HFFc6 (cell line): ENCODE measurements at regions not wholly inside any gene's neighbourhood (a gene's known extent, or its start where the extent isn't known, plus 50 kb on each side); places are given as distances from the start of the nearest gene placed in this dataset.
A peak's percentile ranks its signal among the peaks of the same experiment; 100 is the strongest.

Experiments
- DNase-seq: peaks from one replicate; pipeline ENCODE4 v3.0.0-alpha.2; 2018
- H3K27ac Mint-ChIP-seq: 2 replicates; pipeline ENCODE4 v1.8.0; 2020; ENCODE audit warnings: mild to moderate bottlenecking, mixed read lengths
- H3K27me3 Mint-ChIP-seq: 2 replicates; pipeline ENCODE4 v1.8.0; 2021; ENCODE audit warnings: mild to moderate bottlenecking, moderate library complexity, mixed read lengths; ENCODE audit not compliant: insufficient read depth
- H3K36me3 Mint-ChIP-seq: 2 replicates; pipeline ENCODE4 v1.8.0; 2021; ENCODE audit warnings: low read depth, mixed read lengths
- H3K4me1 Mint-ChIP-seq: 2 replicates; pipeline ENCODE4 v1.8.0; 2020; ENCODE audit warnings: low read depth, mixed read lengths
- H3K4me3 Mint-ChIP-seq: 2 replicates; pipeline ENCODE4 v1.8.0; 2020; ENCODE audit warnings: mild to moderate bottlenecking, moderate library complexity, mixed read lengths
- H3K9me3 Mint-ChIP-seq: 2 replicates; pipeline ENCODE4 v1.8.0; 2020; ENCODE audit warnings: mild to moderate bottlenecking, mixed read lengths
- TF ChIP-seq, protein P1 (sequence below): fragments of 200-600 bp; sonication (generic); IDR thresholded peaks from 2 replicates; pipeline ENCODE4 v1.5.0; 2021; ENCODE audit warnings: antibody characterized with exemption, mild to moderate bottlenecking

DNA sequence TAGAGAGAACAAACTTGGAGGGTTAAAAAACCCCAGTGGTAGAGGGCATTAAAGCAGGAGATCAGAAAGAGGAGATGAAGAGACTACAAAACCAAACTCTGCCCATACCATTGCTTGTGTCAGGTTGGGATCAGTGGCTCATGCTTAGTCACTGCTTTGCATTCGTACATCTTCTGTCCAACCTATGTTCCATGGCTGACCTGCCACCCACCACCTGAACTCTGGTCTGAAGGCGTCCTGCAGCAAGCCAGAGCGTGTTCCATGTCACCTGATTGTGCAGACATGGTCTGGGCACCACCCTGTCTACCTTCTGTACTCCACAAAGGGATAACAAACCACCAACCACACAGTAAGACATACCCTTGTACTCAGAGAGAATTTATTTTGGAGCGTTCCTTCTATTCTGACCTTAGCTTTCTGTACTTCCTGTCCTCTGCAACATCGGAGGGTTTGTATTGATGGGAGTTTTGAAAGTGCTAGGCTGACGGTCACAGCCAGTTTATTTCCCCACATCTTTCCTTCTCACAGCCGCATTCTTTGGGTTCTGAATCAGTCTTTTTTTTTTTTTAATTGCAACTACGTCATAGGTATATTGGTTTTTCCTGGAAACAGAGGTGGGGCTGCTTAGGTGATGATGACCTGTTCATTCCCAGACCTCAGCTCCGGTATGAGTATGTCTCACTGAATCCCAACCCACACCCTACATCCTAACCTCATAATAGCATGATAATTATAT, 88.3 kb downstream of the SOWAHC start:
- Mint-ChIP-seq H3K36me3 (no peaks in the 10 kb centered on the region), H3K9me3 (no peaks in the 10 kb centered on the region), H3K4me1 (peaks cover 28% of the 10 kb centered on the region), H3K27me3 (peaks cover 15% of the 10 kb centered on the region), H3K4me3 (peak overlapping the region; percentile 69), H3K27ac (peak overlapping the region; percentile 75)
- TF ChIP-seq, protein P1, sequence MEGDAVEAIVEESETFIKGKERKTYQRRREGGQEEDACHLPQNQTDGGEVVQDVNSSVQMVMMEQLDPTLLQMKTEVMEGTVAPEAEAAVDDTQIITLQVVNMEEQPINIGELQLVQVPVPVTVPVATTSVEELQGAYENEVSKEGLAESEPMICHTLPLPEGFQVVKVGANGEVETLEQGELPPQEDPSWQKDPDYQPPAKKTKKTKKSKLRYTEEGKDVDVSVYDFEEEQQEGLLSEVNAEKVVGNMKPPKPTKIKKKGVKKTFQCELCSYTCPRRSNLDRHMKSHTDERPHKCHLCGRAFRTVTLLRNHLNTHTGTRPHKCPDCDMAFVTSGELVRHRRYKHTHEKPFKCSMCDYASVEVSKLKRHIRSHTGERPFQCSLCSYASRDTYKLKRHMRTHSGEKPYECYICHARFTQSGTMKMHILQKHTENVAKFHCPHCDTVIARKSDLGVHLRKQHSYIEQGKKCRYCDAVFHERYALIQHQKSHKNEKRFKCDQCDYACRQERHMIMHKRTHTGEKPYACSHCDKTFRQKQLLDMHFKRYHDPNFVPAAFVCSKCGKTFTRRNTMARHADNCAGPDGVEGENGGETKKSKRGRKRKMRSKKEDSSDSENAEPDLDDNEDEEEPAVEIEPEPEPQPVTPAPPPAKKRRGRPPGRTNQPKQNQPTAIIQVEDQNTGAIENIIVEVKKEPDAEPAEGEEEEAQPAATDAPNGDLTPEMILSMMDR: no peak
- DNase-seq: peak; percentile 50

DNA sequence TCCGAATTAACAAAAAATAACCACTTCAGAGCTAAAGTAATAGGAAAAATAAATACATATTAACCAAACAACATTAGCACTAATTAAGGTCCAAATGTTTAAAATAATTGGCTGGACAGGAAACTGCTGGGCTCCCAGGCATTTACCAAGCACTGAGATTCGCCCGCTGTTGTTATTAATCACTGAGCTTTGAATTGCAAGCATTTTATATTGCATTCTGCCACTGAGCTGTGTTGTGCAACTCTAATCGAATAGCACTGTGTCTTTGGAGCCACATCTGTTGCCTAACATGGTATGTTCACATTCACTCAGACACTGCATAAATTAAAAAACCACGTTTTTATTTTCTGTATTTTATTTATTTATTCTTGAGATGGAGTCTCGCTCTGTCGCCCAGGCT, 88.9 kb downstream of the SOWAHC start:
- no peaks in the 10 kb centered on the region for H3K36me3 Mint-ChIP-seq
- TF ChIP-seq, protein P1: no peak
- no peak overlapping the region for H3K4me3 Mint-ChIP-seq
- H3K27ac Mint-ChIP-seq: peak overlapping the region; percentile 75; the same call in 1 of the 2 replicates
- H3K27me3 Mint-ChIP-seq: peaks cover 15% of the 10 kb centered on the region
- H3K4me1 Mint-ChIP-seq: peaks cover 28% of the 10 kb centered on the region
- peak; percentile 66 for DNase-seq
- H3K9me3 Mint-ChIP-seq: no peaks in the 10 kb centered on the region

DNA sequence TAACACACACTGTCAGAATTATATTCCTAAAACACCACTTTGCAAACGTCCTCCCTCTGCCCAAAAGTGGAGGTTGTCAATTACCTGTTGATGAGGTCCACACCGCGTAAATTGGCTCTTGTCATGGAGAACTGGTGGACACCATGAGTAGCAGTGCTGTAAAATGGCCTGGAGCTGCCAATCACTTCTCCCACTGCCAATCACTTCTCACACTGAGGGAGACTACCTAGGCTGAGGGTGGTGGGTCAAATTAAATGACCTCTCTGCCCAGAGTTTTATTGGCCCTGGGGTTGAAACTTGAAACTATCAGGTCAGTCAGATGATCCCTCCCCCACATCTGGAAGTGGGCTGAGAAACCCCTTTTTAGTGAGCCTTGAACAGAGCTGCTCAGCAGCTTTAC, 89.6 kb downstream of the SOWAHC start:
- Mint-ChIP-seq H3K4me3 (no peak overlapping the region), H3K27ac (peak overlapping the region; percentile 4; the same call in 1 of the 2 replicates), H3K27me3 (peaks cover 11% of the 10 kb centered on the region), H3K9me3 (no peaks in the 10 kb centered on the region), H3K36me3 (no peaks in the 10 kb centered on the region), H3K4me1 (peaks cover 25% of the 10 kb centered on the region)
- DNase-seq: no peak
- TF ChIP-seq, protein P1: no peak

DNA sequence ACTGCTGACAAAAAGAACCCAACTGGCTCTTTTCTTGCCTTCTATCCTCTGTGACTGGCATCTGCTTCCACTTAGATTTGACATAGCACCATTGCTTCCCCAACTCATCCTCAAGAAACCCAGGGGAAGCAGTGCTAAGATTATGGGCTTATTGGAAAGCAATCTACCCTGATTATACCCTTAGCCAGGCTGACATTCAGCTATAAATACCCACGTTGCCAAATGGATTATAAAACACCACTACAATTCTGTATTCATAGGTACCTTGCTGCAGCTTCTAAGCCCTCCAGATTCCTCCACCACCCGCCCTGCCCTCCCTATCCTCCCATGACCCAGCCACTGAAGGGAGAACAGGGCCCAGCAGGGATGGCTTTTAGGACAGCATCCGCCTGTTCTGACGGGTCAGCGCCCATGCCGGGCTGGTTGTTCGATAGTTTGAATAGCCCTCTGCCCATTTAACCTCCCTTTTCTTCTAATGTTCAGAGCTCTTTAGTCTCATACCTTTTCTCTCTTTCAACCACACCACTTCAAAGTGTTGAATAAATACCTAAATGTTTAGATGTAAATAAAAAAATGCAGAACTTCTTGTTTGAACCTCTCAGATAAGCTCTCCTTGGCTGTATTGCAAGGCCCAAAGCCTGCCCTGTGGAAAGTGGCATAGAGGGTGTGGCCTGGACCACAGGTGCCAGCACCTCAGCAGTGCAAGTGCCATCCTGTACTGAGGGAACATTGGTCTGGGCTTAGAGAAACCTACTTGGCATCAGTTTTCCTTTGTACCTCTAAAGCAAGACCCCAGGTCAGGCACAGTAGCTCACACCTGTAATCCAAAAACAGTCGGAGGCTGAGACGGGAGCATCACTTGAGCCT, 86.6 kb upstream of the RGPD5 start:
- Mint-ChIP-seq H3K27me3 (peaks cover 18% of the 10 kb centered on the region), H3K36me3 (no peaks in the 10 kb centered on the region), H3K27ac (no peak overlapping the region), H3K4me3 (no peak overlapping the region), H3K9me3 (no peaks in the 10 kb centered on the region), H3K4me1 (peaks cover 9% of the 10 kb centered on the region)
- TF ChIP-seq, protein P1: no peak
- DNase-seq: no peak

- Mint-ChIP-seq H3K9me3 (no peaks in the 10 kb centered on the region), H3K27me3 (peaks cover 16% of the 10 kb centered on the region), H3K4me1 (no peaks in the 10 kb centered on the region), H3K36me3 (no peaks in the 10 kb centered on the region), H3K27ac (no peak overlapping the region), H3K4me3 (no peak overlapping the region)
- TF ChIP-seq, protein P1: no peak
- DNase-seq: no peak
These were observed 83.4 kb upstream of the RGPD5 start for GRCh38 chr2:109710505-109711229.
